HG03139 (cell line): ENCODE measurements at regions not wholly inside any gene's neighbourhood (a gene's known extent, or its start where the extent isn't known, plus 50 kb on each side); places are given as distances from the start of the nearest gene placed in this dataset.
"Not testable (repeated sequence)": the region's sequence is repeated elsewhere in the genome, so short reads cannot be mapped to it uniquely, and the experiment has no call there.

Experiments
- ATAC-seq: cut with Tn5 transposase; IDR thresholded peaks from one replicate; pipeline ENCODE4 v1.9.1; 2021; ENCODE audit not compliant: unreplicated experiment

DNA sequence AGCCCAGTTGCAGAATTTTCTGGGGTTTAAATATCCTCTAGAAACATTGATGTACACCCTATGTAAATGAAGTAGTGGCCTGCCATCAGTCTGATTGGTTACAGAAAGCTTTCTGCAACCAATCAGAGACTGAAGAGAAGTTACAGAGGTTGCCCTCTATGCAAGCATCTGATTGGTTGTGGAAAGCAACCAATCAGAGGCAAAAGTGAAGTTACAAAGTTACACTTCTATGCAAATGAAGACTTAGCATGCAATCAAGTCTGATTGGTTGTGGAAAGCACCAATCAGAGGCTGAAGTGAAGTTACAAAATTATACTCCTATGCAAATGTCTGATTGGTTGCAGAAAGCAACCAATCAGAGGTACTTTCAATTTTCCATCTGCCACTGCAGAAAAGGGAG, 51.9 kb upstream of the USP9X start:
- ATAC-seq, result no peak

GRCh38 chrX:41034902-41035301, 50.3 kb upstream of the USP9X start:
- not testable (repeated sequence) for ATAC-seq
